Liver (tissue), 8 donors: ENCODE measurements at regions not wholly inside any gene's neighbourhood (a gene's known extent, or its start where the extent isn't known, plus 50 kb on each side); places are given as distances from the start of the nearest gene placed in this dataset.

Source experiments
- DNase-seq: peaks from one replicate; pipeline ENCODE4 v3.0.0-alpha.2; 2017; ENCODE audit warnings: low spot score
- H3K27ac ChIP-seq, 2 donors: one replicate each; pipeline ENCODE4 v1.7.0; 2013; ENCODE audit warnings: inconsistent platforms in 2 of 2, low read length in 2 of 2, control low read depth in 1 of 2, low read depth in 1 of 2, mild to moderate bottlenecking in 1 of 2
- H3K27me3 ChIP-seq, 4 donors: one replicate each; pipeline versions ENCODE4 v1.6.1 to v1.7.0; 2013; ENCODE audit warnings: low read length in 3 of 4, inconsistent platforms in 1 of 4, mild to moderate bottlenecking in 1 of 4, moderate library complexity in 1 of 4; ENCODE audit not compliant: control insufficient read depth in 4 of 4, insufficient read depth in 4 of 4
- H3K36me3 ChIP-seq, 4 donors: one replicate each; pipeline versions ENCODE4 v1.6.1 to v1.7.0; 2013; ENCODE audit warnings: low read length in 3 of 4, mild to moderate bottlenecking in 3 of 4, low read depth in 1 of 4, moderate library complexity in 1 of 4; ENCODE audit not compliant: control insufficient read depth in 4 of 4, insufficient read depth in 3 of 4
- H3K4me1 ChIP-seq, 4 donors: one replicate each; pipeline versions ENCODE4 v1.6.1 to v1.7.0; 2013; ENCODE audit warnings: low read length in 3 of 4, mild to moderate bottlenecking in 3 of 4, moderate library complexity in 1 of 4; ENCODE audit not compliant: control insufficient read depth in 4 of 4, insufficient read depth in 4 of 4
- H3K4me3 ChIP-seq, 3 donors: one replicate each; pipeline versions ENCODE4 v1.6.1 to v1.7.0; 2013; ENCODE audit warnings: low read length in 3 of 3, control low read depth in 1 of 3, low read depth in 1 of 3, mild to moderate bottlenecking in 1 of 3
- H3K9ac ChIP-seq, 2 donors: one replicate each; pipeline ENCODE4 v1.7.0; 2013; ENCODE audit warnings: low read length in 2 of 2, mild to moderate bottlenecking in 2 of 2, moderate library complexity in 2 of 2, control low read depth in 1 of 2, low read depth in 1 of 2
- H3K9me3 ChIP-seq, 4 donors: one replicate each; pipeline versions ENCODE4 v1.6.1 to v1.7.0; 2013; ENCODE audit warnings: low read length in 3 of 4; ENCODE audit not compliant: control insufficient read depth in 4 of 4
- ATF3 ChIP-seq: IDR thresholded peaks from 2 replicates; pipeline ENCODE4 v1.6.1; 2016; ENCODE audit warnings: antibody characterized with exemption
- CTCF ChIP-seq: fragments of 150-350 bp; IDR thresholded peaks from 2 replicates; pipeline ENCODE4 v1.5.1; 2017; ENCODE audit warnings: improper control_type of control experiment, low read depth, low read length; ENCODE audit not compliant: missing input control
- EGR1 ChIP-seq, 2 donors: IDR thresholded peaks; 2 replicates each; pipeline ENCODE4 v1.6.1; 2016 to 2018; ENCODE audit warnings: antibody characterized with exemption in 2 of 2, low read depth in 2 of 2
- FOXA1 ChIP-seq: IDR thresholded peaks from 2 replicates; pipeline ENCODE4 v1.6.1; 2016; ENCODE audit warnings: antibody characterized with exemption
- FOXA2 ChIP-seq: IDR thresholded peaks from 2 replicates; pipeline ENCODE4 v1.6.1; 2016; ENCODE audit warnings: antibody characterized with exemption
- GABPA ChIP-seq, 2 donors: IDR thresholded peaks in 1 of 2; conservative IDR thresholded peaks in 1 of 2; 2 replicates each; pipeline ENCODE4 v1.6.1; 2016; ENCODE audit warnings: antibody characterized with exemption in 2 of 2, mild to moderate bottlenecking in 1 of 2, moderate library complexity in 1 of 2
- HNF4A ChIP-seq, 2 donors: conservative IDR thresholded peaks; 2 replicates each; pipeline ENCODE4 v1.6.1; 2016; ENCODE audit warnings: antibody characterized with exemption in 2 of 2, mild to moderate bottlenecking in 2 of 2
- HNF4G ChIP-seq: IDR thresholded peaks from 2 replicates; pipeline ENCODE4 v1.6.1; 2016; ENCODE audit warnings: antibody characterized with exemption
- JUND ChIP-seq, 2 donors: IDR thresholded peaks; 2 replicates each; pipeline ENCODE4 v1.6.1; 2016; ENCODE audit warnings: antibody characterized with exemption in 2 of 2
- MAX ChIP-seq: IDR thresholded peaks from 2 replicates; pipeline ENCODE4 v1.6.1; 2016; ENCODE audit warnings: antibody characterized with exemption
- NR2F2 ChIP-seq: IDR thresholded peaks from 2 replicates; pipeline ENCODE4 v1.6.1; 2016; ENCODE audit warnings: antibody characterized with exemption
- RAD21 ChIP-seq, 2 donors: IDR thresholded peaks; 2 replicates each; pipeline ENCODE4 v1.6.1; 2016; ENCODE audit warnings: antibody characterized with exemption in 2 of 2, mild to moderate bottlenecking in 2 of 2
- REST ChIP-seq: IDR thresholded peaks from 2 replicates; pipeline ENCODE4 v1.6.1; 2016; ENCODE audit warnings: antibody characterized with exemption, mild to moderate bottlenecking
- RXRA ChIP-seq, 2 donors: IDR thresholded peaks; 2 replicates each; pipeline ENCODE4 v1.6.1; 2017 to 2018; ENCODE audit warnings: antibody characterized with exemption in 2 of 2, mild to moderate bottlenecking in 1 of 2
- SP1 ChIP-seq: IDR thresholded peaks from 2 replicates; pipeline ENCODE4 v1.6.1; 2018; ENCODE audit warnings: antibody characterized with exemption, mild to moderate bottlenecking
- TAF1 ChIP-seq: conservative IDR thresholded peaks from 2 replicates; pipeline ENCODE4 v1.6.1; 2016; ENCODE audit warnings: antibody characterized with exemption, mild to moderate bottlenecking
- YY1 ChIP-seq: IDR thresholded peaks from 2 replicates; pipeline ENCODE4 v1.6.1; 2016; ENCODE audit warnings: antibody characterized with exemption, mild to moderate bottlenecking
- ZBTB33 ChIP-seq: IDR thresholded peaks from 2 replicates; pipeline ENCODE4 v1.6.1; 2016; ENCODE audit warnings: antibody characterized with exemption
- WGBS: extraction: QIAGEN DNeasy Blood & Tissue Kit; methylation state at CpG from one replicate; pipeline ENCODE4 v1.1.7; 2013; 5-methylcytosine and 5-hydroxymethylcytosine counted together
- donor health status: healthy.
- donor health status: healthy.
- donor health status: healthy.
- donor health status: healthy.
- donor health status: healthy.

GRCh38 chr3:117399311-117400078, 689.9 kb downstream of the TUSC7 start:
- no peaks in the 10 kb centered on the region for H3K4me1 ChIP-seq
- no peaks in the 10 kb centered on the region for H3K9me3 ChIP-seq
- WGBS, result 35% methylated on average over 5 of the region's 5 CpGs
- H3K9ac ChIP-seq, result no peak overlapping the region
- no peak overlapping the region for H3K4me3 ChIP-seq
- DNase-seq, result no peak
- TF ChIP-seq CTCF (no peak), MAX (no peak), NR2F2 (no peak), HNF4G (no peak), TAF1 (no peak), ZBTB33 (no peak), RAD21 (IDR thresholded peaks at IDR 0.05) (no peak), HNF4A (conservative IDR thresholded peaks at IDR 0.05) (no peak), SP1 (no peak), YY1 (no peak), EGR1 (IDR thresholded peaks at IDR 0.05; ENCODE audit: low read depth in 2 of 2) (no peak), REST (no peak), FOXA1 (no peak), GABPA (IDR thresholded peaks at IDR 0.05 in 1 of 2, conservative IDR thresholded peaks at IDR 0.05 in 1 of 2) (no peak), RXRA (IDR thresholded peaks at IDR 0.05) (no peak), JUND (IDR thresholded peaks at IDR 0.05) (no peak), ATF3 (no peak), FOXA2 (no peak)
- H3K36me3 ChIP-seq, result no peaks in the 10 kb centered on the region
- H3K27me3 ChIP-seq, result peaks cover 0 to 5% (median 2%) of the 10 kb centered on the region in 4 donors
- H3K27ac ChIP-seq, result no peak overlapping the region
